HG02884 (cell line): ENCODE measurements at regions not wholly inside any gene's neighbourhood (a gene's known extent, or its start where the extent isn't known, plus 50 kb on each side); places are given as distances from the start of the nearest gene placed in this dataset.

Experiments
- ATAC-seq: cut with Tn5 transposase; IDR thresholded peaks from one replicate; pipeline ENCODE4 v1.9.1; 2021; ENCODE audit warnings: mild to moderate bottlenecking, moderate library complexity; ENCODE audit not compliant: unreplicated experiment

- no peak for ATAC-seq
These were observed 188.8 kb upstream of the PAPPA start for GRCh38 chr9:115964710-115965347.

DNA sequence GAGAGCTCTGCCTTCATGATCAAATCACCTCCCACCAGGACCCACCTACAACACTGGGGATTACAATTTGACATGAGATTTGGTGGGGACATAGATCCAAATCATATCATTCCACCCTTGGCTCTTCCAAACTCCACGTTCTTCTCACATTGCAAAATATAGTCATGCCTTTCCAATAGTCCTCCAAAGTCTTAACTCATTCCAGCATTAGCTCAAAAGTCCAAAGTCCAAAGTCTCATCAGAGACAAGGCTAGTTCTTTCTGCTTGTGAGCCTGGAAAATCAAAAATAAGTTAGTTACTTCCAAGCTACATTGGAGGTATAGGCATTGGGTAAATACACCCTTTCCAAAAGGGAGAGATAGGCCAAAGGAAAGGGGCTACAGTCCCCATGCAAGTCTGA, 186.9 kb upstream of the PAPPA start:
- ATAC-seq, result no peak

DNA sequence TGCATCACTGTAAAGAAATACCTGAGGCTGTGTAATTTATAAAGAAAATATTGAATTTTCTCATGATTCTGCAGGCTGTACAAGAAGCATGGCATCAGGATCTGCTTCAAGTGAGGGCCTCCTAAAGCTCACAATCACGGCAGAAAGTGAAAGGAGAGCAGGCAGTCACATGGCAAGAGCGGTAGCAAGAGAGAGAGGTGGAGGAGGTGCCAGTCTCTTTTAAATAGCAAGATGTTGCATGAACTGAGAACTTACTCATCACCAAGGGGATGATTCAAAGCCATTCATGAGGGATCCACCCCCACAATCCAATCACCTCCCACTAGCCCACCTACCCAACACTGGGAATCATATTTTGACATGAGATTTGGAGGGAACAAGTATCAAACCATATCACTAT, 184.5 kb upstream of the PAPPA start:
- no peak for ATAC-seq

- ATAC-seq, result no peak
These were observed 181.2 kb upstream of the PAPPA start for GRCh38 chr9:115972362-115972761.

DNA sequence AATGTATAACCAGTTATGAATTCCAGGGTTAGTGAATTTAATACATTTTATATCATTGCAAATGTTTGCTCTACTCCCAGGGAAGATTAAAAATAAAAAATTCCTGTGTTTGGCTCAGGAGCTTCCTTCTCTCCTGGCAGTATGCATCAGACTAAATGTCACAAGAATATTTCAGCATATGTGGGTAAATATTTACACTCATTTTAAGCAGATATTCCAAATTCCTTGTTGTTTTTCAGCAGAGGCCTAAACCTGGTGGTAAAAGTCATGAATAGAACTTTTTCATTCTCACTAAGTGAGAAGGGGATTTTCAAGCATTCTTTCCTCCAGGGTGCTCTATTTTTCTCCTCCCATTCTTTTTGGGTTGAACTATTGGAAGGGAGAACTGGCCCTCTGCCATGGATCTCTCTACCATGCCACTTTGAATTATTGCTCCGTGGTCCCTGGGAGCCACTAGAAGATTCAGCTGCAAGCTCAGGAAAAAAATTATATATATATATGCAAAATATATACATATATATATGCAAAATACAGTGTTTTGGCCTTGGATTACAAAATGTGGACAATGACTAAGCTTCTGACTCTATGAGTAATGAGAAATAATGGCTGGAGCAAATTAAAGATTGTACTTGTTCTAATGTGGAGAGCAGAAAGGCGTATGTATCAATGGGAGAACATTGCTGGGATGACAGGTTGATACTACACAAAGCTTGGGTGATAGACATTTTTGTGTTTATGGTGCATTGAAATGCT, 180.6 kb upstream of the PAPPA start:
- ATAC-seq, result no peak

DNA sequence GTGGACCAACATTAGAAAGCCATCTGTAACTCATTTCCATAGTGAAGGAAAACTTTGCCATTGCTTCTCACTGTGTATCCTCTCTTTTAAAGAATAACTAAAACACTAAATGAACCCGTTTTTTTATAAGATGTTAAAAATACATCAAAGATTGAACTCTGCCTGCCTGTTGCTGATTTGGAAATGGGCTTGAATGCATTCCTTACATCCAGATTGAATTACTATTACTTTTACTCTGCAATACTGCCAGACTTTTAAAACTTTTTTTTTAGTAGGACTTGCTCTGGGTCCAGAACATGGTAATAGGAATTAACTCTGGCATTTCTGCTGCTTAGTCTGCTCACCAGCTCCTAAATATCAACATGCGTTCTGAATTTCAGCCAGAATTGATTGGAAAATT, 176.8 kb upstream of the PAPPA start:
- no peak for ATAC-seq

DNA sequence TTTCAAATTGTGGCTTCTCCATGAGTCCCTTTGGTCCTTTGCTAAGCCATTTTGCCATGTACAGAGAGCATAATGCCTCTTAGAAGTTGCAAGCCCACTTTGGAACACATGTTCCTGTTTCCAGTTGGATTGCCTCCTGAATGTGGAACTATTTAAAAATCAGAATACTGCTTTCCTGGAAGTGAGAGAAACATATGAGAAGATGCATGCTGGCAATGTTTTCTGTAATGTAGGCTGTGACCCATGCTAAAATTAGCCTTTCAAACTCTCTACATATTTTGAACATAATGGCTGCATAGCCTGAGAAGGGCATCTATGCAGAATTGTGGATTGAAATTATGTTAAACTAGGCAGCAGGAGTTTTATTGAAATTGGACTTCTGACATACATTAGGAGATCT, 175.5 kb upstream of the PAPPA start:
- no peak for ATAC-seq

DNA sequence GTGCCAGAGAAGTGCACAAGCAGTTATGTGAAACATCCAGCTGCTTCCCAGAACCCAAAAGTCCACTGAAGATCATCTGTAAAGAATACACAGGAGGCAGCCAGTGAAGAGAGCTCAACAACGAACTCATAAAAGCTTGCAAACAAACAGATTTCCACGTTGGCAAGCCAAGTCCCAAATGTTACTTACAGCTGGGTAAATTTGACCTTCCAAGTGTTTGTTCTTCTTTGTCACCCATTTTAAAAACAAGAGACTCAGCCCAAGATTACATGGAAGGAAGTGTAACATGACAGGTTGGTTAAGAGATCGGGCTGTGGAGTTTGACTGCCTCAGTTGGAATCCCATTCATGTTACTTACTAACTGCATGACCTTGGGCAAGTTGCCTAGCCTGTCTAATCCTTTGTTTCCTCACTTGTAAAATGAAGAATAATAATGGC, 174.9 kb upstream of the PAPPA start:
- ATAC-seq, result no peak

DNA sequence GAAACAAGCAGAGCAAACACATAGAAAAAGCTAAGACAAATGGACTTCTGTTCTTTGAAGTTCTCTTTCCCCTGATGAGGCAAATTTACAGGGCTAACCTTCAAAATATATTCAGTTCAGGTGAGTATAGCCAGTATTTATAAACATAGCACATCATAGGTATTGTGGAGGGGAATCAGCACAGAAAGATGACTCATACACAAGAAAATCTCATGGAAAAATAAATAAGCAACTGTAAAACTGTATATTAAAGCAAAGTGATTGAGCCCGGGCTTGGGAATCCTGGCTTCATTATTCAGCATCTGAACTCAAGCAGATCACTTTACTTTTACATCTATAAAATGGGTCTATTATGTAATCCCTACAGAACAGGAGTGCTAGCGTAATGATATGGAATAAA, 173.5 kb upstream of the PAPPA start:
- ATAC-seq, result no peak

DNA sequence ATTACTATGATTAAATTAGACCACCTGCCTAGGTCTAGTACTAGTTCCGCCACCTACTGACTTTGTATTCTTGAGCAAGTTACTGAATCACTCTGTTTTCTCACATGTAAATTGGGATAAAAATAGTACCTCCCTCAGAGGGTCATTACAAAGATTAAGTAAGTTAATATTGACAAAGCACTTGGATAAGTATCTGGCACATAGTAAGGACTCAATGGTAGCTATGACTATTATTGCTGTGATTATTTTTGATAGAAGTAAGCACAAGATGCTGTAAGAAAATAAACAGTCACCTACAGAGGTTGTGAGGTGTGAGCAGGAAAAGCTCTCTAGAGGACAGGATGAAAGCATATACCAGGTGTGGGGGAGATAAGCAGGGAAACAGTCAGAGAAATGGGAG, 173.1 kb upstream of the PAPPA start:
- no peak for ATAC-seq

- no peak for ATAC-seq
These were observed 172.6 kb upstream of the PAPPA start for GRCh38 chr9:115980976-115981375.

- no peak for ATAC-seq
These were observed 170.2 kb upstream of the PAPPA start for GRCh38 chr9:115983366-115983765.

- ATAC-seq, result no peak
These were observed 167.9 kb upstream of the PAPPA start for GRCh38 chr9:115985657-115986056.

- no peak for ATAC-seq
These were observed 167.1 kb upstream of the PAPPA start for GRCh38 chr9:115986508-115986907.

DNA sequence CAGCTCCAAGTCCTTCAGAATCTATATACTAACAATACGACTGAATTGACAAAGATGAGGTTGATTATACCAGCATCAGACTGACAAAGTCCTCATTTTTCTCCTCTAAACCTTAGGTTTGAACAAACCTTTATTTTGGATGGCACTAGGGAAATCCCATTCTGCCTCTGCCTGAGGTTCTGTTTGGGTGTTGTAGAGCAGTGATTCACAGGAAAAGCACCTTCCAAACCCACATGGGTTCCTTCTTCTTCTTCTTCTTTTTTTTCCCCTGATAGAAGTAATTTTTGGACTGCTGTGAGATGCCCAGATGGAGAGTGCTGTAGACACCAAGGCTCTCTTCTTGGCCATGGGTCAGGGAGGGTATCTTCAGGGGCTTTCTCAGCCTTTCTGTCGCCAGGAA, 164.9 kb upstream of the PAPPA start:
- no peak for ATAC-seq

DNA sequence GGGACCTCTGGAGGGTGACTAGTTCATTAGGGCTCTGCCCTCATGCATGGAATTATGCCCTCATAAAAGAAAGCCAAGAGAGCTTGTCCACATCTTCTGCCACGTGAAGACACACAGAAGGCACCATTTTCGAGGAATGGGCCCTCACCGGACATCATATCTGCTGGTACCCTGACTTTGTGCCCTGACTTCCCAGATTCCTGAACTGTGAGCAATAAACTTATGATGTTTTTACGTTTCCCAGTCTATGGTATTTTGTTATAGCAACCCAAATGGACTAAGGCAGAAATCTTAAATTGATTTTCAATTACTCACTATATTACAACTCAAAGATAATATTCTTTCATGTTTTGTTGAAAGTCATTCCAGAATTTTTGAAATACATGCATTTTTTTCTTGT, 163.8 kb upstream of the PAPPA start:
- ATAC-seq, result no peak

- ATAC-seq, result no peak
These were observed 160.8 kb upstream of the PAPPA start for GRCh38 chr9:115992834-115993233.

DNA sequence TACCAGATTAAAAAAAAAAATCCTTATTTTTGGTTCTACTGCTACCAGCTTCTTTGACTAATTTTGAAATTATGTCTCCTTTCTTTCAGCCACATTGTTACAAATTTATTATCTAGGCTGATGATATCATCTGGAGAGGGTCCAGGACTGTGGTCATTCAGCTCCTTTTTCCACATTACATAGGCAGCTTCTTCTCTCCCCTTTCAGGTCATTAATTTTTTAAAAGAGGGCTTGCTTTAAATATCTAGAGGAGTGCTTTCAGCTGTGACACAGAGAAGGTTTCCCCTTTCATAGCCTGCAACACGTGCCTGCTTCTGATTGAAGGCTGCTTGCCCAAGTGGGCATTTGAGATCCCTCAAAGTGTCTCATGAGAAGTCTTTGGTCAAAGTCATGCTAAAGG, 155.7 kb upstream of the PAPPA start:
- ATAC-seq, result no peak

DNA sequence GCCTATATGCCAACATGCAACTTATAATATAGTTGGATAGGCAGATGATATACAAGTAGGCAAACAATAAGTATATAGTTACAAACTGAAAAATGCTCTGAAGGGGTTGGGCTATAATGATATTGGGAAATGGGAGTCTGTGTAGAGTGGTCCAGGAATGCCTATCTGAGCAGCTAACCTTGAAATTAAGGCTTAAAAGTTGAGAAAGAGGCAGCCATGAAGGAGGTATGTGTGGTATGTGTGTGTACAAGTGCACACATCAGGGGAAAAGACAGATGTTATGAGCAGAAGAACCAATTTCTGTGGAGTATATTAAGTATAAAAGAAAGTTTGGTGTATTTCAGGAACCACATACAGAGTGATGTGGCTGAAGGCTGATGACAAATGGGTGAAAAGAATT, 154.9 kb upstream of the PAPPA start:
- ATAC-seq, result no peak

GRCh38 chr9:115999498-115999897, 154.1 kb upstream of the PAPPA start:
- ATAC-seq, result no peak

DNA sequence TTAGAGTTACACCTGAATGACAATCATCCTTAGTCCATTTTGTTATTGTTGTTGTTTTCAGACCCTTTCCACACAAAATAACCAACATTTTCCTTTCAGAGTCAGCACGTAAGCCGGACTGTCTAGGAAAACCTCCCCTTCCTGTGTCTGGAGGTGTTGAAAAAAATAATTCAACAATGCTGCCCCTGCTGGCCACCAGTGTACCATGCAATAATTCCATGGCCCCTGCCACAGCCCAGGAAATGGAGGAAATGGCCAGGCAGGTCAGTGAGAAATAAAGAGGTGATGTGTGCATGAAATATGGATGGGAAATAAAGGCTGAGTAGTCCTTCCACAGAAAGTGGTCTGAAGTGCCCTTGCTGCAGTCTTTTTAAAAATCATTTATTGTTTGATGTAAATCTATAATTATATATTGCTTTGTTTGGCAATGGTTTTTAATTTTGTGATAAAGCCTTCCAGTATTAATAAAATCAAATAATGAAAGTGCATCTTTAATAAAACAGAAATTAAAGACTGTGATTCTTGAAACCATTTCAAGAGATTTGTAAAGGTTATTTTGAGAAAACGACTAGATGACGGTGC, 152.8 kb upstream of the PAPPA start:
- ATAC-seq, result no peak

- no peak for ATAC-seq
These were observed 151.4 kb upstream of the PAPPA start for GRCh38 chr9:116002181-116002580.
